GM21723 (cell line): ENCODE measurements at regions not wholly inside any gene's neighbourhood (a gene's known extent, or its start where the extent isn't known, plus 50 kb on each side); places are given as distances from the start of the nearest gene placed in this dataset.
"Not testable (repeated sequence)": the region's sequence is repeated elsewhere in the genome, so short reads cannot be mapped to it uniquely, and the experiment has no call there.

Experiments used
- ATAC-seq: cut with Tn5 transposase; IDR thresholded peaks from one replicate; pipeline ENCODE4 v1.9.1; 2021; ENCODE audit warnings: mild to moderate bottlenecking, moderate library complexity; ENCODE audit not compliant: unreplicated experiment

DNA sequence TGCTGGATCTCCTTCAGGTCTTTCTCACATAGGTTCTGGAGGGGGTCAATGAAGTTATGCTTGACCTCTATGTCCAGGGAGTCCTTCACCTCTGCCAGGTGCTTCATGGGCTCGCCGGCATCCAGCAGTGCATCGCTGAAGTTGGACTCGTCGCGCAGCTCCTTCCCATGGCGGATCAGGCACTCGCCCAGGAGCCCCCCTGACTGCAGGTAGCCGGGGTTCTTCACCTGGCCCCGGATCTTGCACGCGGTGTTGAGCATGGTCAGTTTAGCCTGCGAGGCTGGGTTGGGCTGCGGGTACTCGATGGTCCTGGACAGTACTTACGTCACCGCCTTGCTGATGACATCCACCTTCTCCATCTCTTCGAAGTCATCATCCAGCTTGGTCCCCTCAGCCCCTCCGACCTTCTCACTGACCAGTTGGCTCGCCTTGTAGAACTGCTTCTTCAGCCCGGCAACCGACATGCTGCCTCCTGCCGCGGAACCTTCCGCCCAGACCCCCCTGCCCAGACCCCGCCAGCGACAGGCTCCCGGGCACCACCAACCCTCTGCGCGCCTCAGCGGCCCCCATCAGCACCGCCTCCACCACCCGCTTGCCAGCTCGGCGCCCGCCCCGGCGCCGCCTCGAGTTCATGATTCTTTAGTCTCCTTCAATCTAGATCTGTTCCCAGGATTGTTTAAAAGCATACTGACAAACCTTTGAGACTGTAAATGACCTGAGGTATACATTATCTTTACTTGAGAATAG, 99.8 kb downstream of the KPNA2 start:
- no peak for ATAC-seq

DNA sequence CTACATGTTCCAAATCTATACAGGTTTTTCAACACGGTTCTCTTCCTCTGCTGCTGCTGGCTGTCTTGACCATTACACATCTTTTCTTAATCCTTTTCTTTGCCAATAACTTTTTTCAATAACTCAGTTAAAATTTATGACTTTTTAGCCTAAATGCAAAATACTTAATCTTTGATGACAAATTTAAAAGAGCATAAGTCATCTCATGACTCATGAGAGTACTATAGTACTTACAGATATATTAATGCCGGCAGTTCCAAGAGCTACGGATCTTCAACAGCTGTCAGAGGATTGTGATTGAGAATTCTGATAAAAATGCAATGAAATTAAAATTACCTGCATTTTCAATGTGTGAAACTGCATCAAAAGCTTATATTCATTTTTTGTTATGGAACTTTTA, 105.5 kb downstream of the KPNA2 start:
- no peak for ATAC-seq

DNA sequence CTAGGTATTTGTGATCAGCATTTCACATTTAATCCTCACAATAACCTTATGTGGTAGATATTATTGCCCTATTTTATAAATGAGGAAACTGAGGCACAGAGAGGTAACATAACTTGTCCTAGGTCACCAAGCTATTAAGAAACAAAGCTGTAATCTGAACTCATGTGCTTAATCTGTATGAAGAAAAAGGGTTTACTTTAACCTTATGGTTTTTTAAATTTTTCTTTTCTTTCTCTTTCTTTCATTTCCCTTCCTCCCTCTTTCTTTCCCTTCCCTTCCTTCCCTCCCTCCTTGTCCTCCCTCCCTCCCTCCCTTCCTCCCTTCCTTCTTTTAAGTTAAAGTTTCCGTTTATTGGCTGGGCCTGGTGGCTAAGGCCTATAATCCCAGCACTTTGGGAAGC, 105.2 kb upstream of the AMZ2 start:
- ATAC-seq, result no peak

DNA sequence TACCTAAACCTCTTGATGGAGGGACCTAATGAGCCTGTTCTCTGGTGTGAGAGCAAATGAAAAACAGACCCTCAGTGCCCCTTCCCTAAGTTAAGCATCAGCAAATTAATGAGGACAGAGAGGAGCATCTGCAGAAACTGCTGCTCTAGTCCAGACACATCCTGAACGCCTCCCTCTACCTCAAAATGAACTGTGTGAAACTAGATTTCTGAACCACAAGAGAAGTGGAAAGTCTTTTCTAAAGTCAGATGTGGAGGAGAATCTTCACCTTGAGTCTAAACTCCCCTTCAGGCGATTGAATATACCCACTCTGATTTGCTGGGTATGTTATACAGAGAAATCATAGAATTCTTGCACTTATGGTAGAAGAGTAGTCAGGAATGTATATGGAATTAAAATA, 104.4 kb upstream of the AMZ2 start:
- no peak for ATAC-seq

DNA sequence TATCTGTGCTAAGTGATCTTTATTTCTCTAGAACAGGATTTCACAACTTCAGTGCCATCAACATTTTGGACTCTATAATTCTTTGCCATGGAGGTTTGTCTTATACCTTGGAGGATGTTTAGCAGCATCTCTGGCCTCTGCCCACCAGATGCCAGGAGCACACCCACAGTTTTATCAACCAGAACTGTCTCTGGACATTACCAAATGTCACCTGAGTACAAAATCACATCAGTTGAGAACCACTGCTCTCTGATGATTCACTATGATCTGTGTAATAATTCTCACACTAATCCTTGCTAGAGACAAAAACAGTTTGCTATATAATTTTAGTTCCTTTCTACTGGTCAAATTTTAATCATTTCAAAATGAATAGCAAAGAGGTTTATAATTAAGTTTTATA, 102.8 kb upstream of the AMZ2 start:
- ATAC-seq, result no peak

DNA sequence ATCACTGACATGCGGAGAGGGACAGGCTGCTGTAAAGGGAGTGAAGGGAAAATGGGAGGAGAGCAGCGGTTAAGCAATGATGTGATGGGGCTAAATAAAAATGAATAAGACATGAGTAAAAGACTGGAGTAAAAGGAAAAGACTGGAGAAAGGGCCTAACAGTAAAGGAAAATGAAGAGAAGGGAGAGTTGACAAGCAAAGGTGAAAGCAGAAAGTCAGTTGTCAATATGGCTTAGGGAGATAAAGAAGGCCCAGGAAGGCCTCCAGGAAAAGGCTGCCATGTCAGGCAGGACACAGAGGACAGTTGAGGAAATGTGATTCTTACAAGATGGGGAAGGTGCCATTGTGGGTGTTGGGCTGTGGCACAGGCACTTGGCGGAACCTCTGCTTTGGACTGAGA, 98.9 kb upstream of the AMZ2 start:
- no peak for ATAC-seq

DNA sequence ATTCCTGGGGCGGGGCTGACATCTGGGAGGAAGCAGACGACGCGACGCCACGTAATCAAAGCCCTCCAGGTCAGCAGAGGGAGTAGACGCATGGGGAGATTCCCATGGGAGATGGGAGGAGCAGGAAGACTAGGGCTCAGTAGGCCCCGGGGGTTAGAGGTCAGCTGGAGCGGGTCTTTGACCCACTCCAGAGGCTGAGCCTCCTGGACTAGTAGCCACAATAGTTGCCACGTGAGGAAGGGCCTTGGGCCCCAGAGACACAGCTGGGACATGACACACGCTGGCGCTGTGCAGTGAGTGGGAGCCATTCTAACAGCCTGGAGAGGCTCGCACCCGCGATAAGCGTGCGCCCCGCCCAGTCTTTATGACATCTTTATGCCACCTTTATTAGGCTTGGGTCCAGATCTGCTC, 95.7 kb upstream of the AMZ2 start:
- no peak for ATAC-seq

DNA sequence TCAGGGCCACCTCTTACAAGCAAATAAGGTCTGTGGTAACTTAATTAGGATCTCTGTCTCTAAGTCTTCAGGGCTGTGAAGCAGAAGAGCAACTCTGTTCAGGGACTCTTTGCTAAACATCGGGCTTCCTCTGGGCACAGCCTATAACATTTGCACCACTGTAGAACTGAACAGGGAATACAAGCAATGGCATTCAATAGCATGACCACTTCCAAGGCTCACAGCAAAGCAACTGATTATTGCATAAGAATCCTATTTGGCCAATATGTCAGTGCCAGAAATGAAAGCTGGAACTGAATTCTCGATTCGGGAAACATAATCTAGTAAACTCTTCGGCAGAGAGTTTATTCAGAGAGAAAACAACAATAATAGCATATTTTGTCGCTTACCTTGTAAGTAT, 92.2 kb upstream of the AMZ2 start:
- ATAC-seq, result no peak

DNA sequence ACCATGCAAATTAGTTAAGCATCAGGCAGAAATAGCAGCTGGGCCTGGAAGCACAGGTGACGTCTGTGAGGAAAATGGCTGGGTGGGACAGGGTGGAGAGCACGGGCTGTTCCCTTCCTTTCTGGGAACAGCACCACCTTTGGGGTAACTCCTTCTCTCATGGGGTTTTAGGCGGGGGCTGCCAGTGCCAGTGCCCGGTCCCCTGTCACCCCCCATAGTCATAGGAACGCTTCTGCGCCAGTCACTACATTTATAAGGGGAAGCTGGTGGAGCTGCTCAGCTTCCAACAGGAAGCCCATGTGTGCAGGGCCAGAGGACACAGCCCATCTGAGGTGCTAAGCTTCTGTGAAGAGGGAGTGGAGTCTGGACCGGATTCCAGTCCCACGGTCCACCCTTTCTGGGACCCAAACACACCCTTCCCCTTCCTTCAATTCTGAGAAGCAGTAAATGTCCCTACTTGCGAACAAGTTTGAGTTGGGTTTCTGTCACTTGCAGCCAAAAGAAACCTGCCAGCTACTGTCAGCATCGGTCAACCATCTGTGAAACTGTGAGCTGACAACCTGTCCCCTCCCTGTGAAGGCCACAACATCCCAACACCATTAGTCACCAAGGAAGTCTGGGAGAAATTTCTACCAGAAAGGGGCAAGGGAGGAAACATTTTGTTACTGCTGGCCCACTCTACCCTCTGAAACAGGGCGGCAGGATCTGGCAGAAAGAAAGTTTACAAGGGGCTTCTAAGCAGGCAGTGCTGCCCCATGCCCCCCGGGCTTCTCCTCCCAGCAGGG, 86.0 kb upstream of the AMZ2 start:
- ATAC-seq, result no peak

DNA sequence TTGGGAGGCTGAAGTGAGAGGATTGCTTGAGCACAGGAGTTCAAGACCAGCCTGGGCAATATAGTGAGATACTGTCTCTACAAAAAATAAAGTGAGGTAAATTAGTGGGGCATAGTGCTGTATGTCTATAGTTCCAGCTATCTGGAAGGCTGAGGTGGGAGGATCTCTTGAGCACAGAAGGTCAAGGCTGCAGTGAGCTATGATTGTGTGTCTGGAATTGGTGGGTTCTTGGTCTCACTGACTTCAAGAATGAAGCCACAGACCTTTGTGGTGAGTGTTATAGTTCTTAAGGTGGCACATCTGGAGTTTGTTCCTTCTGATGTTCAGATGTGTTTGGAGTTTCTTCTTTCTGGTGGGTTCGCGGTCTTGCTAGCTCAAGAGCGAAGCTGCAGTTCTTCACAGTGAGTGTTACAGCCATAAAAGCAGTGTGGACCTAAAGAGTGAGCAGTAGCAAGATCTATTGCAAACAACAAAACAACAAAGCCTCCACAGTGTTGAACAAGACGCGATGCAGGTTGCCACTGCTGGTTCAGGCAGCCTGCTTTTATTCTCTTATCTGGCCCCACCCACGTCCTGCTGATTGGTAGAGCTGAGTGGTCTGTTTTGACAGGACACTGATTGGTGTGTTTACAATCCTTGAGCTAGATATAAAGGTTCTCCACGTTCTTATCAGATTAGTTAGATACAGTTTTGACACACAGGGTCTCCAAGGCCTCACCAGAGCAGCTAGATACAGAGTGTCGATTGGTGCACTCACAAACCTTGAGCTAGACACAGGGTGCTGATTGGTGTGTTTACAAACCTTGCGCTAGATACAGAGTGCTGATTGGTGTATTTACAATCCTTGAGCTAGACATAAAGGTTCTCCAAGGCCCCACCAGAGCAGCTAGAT, 79.3 kb upstream of the AMZ2 start:
- ATAC-seq, result not testable (repeated sequence)

DNA sequence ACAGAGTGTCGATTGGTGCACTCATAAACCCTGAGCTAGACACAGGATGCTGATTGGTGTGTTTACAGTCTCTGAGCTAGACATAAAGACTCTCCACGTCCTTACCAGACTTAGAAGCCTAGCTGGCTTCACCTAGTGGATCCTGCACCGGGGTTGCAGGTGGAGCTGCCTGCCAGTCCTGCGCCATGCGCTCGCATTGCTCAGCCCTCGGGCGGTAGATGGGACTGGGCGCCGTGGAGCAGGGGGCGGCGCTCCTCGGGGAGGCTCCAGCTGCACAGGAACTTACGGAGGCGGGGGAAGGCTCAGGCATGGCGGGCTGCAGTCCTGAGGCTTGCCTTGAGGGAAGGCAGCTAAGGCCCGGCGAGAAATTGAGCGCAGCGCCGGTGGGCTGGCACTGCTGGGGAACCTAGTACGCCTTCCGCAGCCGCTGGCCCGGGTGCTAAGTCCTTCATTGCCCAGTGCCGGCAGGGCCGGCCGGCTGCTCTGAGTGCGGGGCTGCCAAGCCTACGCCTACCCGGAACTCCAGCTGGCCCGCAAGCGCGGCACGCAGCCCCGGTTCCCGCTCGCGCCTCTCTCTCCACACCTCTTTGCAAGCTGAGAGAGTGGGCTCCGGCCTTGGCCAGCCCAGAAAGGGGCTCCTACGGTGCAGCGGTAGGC, 78.5 kb upstream of the AMZ2 start:
- ATAC-seq, result not testable (repeated sequence)

DNA sequence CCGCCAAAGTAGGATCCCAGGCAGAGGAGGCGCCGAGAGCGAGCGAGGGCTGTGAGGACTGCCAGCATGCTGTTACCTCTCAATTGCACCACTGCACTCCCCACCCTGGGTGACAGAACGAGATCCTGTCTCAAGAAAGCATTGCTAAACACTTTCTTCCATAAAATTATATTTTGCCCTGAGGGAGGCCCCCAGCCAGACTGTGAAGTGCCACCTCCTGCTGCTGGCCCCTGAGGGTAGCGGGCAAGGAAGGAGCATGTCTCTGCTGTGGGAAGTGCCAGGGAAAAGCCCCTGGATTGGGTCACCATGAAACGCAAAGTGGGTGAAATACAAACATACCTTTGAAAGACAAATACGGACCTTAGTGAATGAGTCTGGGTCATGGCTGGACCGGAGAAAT, 78.0 kb upstream of the AMZ2 start:
- ATAC-seq, result no peak

DNA sequence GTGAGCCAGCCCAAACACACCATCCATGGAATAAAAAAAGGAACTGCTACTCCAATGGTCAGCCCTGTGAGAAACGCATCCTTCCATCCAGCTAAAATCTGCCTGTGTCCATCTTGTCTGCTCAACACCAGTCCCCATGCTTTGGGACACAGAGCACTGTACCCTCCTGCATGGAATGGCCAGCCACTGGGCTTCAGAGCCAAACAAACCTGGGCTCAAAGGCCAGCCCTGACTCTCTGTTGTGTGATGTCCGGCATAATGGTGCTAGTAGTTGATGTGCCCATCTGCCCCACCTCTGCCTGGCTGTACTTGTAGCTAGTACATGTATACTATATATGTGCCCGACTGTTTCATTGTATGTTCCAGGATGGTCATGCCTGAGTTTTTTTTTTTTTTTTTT, 77.6 kb upstream of the AMZ2 start:
- ATAC-seq, result no peak

DNA sequence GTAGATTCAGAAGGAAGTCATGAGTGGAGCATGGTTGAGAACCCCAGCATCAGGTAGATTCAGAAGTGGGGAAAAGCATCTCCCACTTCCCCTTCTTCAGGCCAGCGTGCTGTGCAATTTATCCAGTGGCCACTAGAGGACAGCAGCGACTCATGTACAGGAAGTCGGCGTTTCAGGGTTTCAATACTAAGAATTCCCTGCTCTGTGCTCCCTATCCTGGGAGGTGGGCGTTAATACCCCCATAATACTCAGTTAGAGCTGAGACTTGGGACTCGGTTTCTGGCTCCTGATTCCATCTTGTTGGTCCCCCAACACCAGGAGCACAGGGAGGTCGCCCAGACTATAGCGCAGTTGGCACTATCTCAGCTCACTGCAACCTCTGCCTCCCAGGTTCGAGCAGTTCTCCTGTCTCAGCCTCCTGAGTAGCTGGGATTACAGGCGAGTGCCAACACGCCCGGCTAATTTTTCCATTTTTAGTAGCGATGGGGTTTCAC, 75.3 kb upstream of the AMZ2 start:
- ATAC-seq, result no peak

DNA sequence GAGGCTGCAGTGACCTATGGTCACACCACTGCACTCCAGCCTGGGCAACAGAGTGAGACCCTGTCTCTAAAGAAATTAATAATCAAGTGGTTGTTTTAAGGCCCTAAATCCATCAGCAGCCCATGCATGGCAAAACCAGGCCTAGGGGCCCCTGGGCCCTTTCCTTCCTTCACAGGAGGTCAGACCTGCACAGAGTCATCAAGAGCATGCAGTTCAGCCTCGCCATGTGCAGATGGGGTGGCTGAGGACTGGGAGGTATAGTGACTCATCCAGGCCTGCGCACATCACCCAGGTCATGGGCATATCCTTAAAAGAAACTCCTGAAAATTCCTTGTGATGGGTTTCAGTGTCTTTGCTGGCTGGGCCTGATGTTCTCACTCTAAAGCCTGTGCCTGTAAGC, 72.4 kb upstream of the AMZ2 start:
- ATAC-seq, result no peak

DNA sequence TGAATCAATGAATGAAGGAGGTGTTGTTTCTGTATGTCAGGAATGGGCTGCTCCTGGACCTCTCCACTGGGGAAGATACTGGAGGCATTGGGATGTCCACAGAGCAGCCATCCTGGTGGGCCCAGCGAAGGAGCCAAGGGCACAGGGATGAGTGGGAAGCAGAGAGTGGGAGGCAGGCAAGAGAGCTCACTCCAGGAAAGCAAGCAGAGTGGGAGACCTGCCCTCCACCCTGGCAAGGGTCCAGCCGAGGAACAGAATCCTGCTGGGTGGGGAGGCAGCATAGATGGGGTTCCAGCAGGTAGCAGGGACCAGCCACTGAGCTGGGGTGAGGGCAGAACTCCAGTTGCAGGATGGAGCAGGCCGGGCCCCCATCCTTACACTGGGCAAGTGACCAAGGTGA, 71.9 kb upstream of the AMZ2 start:
- ATAC-seq, result no peak

DNA sequence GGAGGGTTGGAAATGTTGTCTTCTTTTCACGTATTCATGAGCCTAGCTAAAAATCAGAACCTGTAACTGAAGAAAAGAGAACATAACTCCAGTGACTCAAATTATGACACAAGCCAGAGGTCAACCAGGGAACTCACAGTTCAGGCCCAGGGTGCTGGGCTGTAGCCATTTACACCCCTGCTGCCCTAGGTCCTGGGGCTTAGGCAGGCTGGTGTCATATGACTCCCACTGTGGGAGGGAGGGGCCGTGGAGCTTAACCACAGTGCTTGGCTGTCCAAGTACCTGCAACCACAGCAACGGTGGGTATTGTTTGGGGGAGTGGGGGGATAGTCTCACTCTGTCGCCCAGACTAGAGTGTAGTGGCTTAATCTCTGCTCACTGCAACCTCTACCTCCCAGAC, 71.1 kb upstream of the AMZ2 start:
- ATAC-seq, result no peak

DNA sequence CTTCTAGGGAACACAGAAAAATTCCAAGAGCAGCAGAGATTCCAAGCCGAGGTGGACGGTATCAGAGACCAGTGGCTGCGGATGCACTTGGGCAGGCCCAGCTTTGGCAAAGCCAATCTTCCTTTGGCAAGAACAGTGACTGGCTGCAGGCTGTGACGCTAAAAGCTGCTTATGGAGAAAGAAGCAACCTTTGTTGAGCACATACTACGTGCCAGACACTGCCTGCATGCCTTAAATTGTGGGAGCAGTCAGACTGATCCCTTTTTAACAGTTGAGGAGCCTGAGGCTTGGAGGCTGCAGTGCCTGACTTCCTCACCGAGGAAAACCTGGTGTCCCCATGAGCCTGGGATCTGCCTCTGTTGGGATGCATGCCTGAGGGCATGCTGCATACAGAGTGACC, 69.0 kb upstream of the AMZ2 start:
- ATAC-seq, result no peak

DNA sequence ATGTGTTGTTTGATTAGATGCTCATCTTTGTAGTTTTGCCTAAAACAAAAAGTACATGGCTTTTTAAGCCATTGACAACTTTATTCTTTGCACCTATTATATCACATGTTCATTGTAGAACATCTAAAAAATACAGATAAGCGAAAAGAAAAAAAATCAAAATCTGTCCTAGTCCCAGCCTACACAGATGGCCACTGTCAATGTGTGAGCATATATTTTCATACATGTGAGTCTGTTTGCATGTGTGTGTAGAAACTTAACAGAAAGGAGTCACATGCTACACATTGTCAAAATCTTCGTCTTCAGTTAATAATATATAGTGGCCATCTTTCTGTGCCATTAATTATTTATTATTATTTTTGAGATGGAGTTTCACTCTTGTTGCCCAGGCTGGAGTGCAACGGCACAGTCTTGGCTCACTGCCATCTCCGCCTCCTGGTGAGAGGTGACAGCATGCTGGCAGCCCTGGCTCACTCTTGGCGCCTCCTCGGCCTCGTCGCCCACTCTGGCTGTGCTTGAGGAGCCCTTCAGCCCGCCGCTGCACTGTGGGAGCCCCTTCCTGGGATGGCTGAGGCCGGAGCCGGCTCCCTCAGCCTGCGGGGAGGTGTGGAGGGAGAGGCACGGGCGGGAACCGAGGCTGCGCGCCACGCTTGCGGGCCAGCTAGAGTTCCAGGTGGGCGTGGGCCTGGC, 68.5 kb upstream of the AMZ2 start:
- ATAC-seq, result no peak

DNA sequence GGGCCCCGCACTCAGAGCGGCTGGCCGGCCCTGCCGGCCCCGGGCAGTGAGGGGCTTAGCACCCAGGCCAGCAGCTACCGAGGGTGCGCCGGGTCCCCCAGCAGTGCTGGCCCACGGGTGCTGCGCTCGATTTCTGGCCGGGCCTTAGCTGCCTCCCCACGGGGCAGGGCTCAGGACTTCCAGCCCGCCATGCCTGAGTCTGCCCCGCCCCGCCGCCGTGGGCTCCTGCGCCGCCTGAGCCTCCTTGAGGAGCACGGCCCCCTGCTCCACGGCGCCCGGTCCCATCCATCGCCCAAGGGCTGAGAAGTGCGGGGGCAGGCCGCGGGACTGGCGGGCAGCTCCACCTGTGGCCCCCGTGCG, 67.9 kb upstream of the AMZ2 start:
- no peak for ATAC-seq

DNA sequence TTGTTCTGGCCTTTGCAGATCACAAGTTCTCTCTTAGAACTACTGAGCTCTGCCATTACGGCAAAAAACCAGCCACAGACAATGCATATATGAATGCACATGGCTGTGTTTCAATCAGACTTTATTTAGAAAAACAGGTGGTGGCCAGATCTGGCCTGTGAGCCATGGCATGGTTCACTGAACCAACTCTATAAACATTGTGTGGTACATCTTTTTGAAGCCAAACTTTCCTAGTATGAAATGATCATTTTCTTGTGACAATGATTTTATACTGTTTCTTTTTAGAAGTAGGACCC, 65.9 kb upstream of the AMZ2 start:
- peak; percentile 45 for ATAC-seq
